ENCODE measurements at regions not wholly inside any gene's neighbourhood (a gene's known extent, or its start where the extent isn't known, plus 50 kb on each side); places are given as distances from the start of the nearest gene placed in this dataset.
A peak's percentile ranks its signal among the peaks of the same experiment; 100 is the strongest.

DNA sequence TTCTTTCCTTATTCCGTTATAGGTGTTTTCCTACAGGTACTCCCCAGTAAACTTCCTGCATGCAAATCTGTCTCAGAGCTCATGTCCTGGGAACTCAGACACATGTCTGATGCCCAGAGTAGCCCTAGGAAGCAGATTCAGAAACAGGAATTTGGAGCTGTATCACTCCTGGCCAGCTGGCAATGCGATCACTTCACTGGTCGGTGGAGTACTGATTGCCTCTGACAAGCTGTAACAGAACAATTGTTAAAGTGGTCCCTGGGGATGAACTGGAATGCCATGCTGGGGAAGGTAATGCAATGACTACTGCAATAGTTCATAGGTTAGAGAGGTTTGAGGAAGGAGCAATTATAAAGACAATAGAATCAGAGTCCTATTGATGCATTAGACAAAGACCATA lies 131.6 kb upstream of the DOCK10 start:
- TF ChIP-seq, protein P1, sequence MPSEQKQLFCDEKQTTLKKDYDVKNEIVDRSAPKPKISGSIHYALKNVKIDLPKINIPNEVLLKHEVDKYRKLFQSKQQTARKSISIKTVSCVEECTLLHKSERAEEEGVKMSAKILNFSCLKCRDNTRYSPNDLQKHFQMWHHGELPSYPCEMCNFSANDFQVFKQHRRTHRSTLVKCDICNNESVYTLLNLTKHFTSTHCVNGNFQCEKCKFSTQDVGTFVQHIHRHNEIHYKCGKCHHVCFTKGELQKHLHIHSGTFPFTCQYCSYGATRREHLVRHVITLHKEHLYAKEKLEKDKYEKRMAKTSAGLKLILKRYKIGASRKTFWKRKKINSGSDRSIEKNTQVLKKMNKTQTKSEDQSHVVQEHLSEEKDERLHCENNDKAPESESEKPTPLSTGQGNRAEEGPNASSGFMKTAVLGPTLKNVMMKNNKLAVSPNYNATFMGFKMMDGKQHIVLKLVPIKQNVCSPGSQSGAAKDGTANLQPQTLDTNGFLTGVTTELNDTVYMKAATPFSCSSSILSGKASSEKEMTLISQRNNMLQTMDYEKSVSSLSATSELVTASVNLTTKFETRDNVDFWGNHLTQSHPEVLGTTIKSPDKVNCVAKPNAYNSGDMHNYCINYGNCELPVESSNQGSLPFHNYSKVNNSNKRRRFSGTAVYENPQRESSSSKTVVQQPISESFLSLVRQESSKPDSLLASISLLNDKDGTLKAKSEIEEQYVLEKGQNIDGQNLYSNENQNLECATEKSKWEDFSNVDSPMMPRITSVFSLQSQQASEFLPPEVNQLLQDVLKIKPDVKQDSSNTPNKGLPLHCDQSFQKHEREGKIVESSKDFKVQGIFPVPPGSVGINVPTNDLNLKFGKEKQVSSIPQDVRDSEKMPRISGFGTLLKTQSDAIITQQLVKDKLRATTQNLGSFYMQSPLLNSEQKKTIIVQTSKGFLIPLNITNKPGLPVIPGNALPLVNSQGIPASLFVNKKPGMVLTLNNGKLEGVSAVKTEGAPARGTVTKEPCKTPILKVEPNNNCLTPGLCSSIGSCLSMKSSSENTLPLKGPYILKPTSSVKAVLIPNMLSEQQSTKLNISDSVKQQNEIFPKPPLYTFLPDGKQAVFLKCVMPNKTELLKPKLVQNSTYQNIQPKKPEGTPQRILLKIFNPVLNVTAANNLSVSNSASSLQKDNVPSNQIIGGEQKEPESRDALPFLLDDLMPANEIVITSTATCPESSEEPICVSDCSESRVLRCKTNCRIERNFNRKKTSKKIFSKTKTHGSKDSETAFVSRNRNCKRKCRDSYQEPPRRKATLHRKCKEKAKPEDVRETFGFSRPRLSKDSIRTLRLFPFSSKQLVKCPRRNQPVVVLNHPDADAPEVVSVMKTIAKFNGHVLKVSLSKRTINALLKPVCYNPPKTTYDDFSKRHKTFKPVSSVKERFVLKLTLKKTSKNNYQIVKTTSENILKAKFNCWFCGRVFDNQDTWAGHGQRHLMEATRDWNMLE (tag by site-specific recombination; conservative IDR thresholded peaks at IDR 0.05; ENCODE audit: low read depth) = no peak
- TF ChIP-seq ZNF239 (tag by site-specific recombination; IDR thresholded peaks at IDR 0.05) (no peak), ZNF76 (tag by site-specific recombination; IDR thresholded peaks at IDR 0.05; ENCODE audit: borderline replicate concordance, low read depth) (no peak), ZIC2 (tag by site-specific recombination; IDR thresholded peaks at IDR 0.05) (no peak), ZNF274 (IDR thresholded peaks at IDR 0.05; ENCODE audit: low read length) (no peak), ZNF274 (tag by site-specific recombination; IDR thresholded peaks at IDR 0.05; ENCODE audit: borderline replicate concordance) (no peak), ZNF138 (tag by site-specific recombination; IDR thresholded peaks at IDR 0.05; ENCODE audit: borderline replicate concordance) (no peak), ZNF670 (tag by site-specific recombination; IDR thresholded peaks at IDR 0.05; ENCODE audit: low read depth) (no peak), ZNF580 (tag by site-specific recombination; IDR thresholded peaks at IDR 0.05) (no peak), ZFP41 (tag by site-specific recombination; IDR thresholded peaks at IDR 0.05; ENCODE audit: borderline replicate concordance) (no peak), INSM2 (tag by site-specific recombination; IDR thresholded peaks at IDR 0.05) (no peak), ZNF701 (tag by site-specific recombination; IDR thresholded peaks at IDR 0.05) (no peak), WT1 (tag by site-specific recombination; IDR thresholded peaks at IDR 0.05) (no peak), ELK4 (IDR thresholded peaks at IDR 0.05; ENCODE audit: borderline replicate concordance, low read depth, low read length) (no peak)
- CTCF ChIA-PET = no interaction called here
- Histone ChIP-seq H3K4me3 (ENCODE audit: low read depth, low read length) (no peak overlapping the region), H3K9me3 (ENCODE audit: control insufficient read depth, insufficient read depth, low read depth, low read length) (no peaks in the 10 kb centered on the region), H3K36me3 (ENCODE audit: control insufficient read depth in 2 of 2, insufficient read depth in 1 of 2, low read length in 2 of 2) (no peaks in the 10 kb centered on the region), H3K27ac (ENCODE audit: extremely low read depth, low read depth, low read length) (no peak overlapping the region), H3K4me1 (ENCODE audit: control insufficient read depth, insufficient read depth, low read length) (no peaks in the 10 kb centered on the region)
- POLR2A ChIA-PET = no interaction called here

- Histone ChIP-seq H3K27ac (ENCODE audit: extremely low read depth, low read depth, low read length) (no peak overlapping the region), H3K36me3 (ENCODE audit: control insufficient read depth in 2 of 2, insufficient read depth in 1 of 2, low read length in 2 of 2) (no peaks in the 10 kb centered on the region), H3K9me3 (ENCODE audit: control insufficient read depth, insufficient read depth, low read depth, low read length) (no peaks in the 10 kb centered on the region), H3K4me1 (ENCODE audit: control insufficient read depth, insufficient read depth, low read length) (no peaks in the 10 kb centered on the region), H3K4me3 (ENCODE audit: low read depth, low read length) (no peak overlapping the region)
- CTCF ChIA-PET = no interaction called here
- POLR2A ChIA-PET = no interaction called here
- TF ChIP-seq ZNF302 (tag by site-specific recombination; IDR thresholded peaks at IDR 0.05; ENCODE audit: low read depth) = no peak
- no peak for TF ChIP-seq ZNF112 (tag by site-specific recombination; IDR thresholded peaks at IDR 0.05)
- no peak for TF ChIP-seq KLF10 (tag by site-specific recombination; IDR thresholded peaks at IDR 0.05)
- TF ChIP-seq ZNF433 (tag by site-specific recombination; IDR thresholded peaks at IDR 0.05; ENCODE audit: low read depth) = no peak
- TF ChIP-seq ZNF600 (tag by site-specific recombination; IDR thresholded peaks at IDR 0.05) = no peak
- TF ChIP-seq ZBTB48 (tag by site-specific recombination; IDR thresholded peaks at IDR 0.05) = no peak
- TF ChIP-seq ZNF169 (tag by site-specific recombination; IDR thresholded peaks at IDR 0.05) = no peak
- TF ChIP-seq ZNF398 (tag by site-specific recombination; IDR thresholded peaks at IDR 0.05) = no peak
- peak; percentile 61; the same call in 1 of the 2 replicates for TF ChIP-seq ZBTB17 (tag by site-specific recombination; IDR thresholded peaks at IDR 0.05)
Observed at GRCh38 chr2:225171350-225171749, 129.1 kb upstream of the DOCK10 start.

Measured in HEK293 (cell line).